WTC11 (cell line): ENCODE measurements at regions not wholly inside any gene's neighbourhood (a gene's known extent, or its start where the extent isn't known, plus 50 kb on each side); places are given as distances from the start of the nearest gene placed in this dataset.

ENCODE experiments used
- ATAC-seq: fragments of 200-7000 bp; cut with Tn5 transposase; 2 replicates; pipeline ENCODE4 v1.10.0; 2021; ENCODE audit warnings: mild to moderate bottlenecking, moderate library complexity
- CTCF ChIA-PET: fragments of 300-600 bp; sonication (Branson Sonifier 250); formaldehyde crosslinking; loops from one replicate; lab custom pipeline; 2021; ENCODE audit warnings: antibody characterized with exemption; lab: Charles Lee
- POLR2A ChIA-PET: fragments of 350-600 bp; sonication (Branson Sonifier 250); formaldehyde crosslinking; loops from one replicate; lab custom pipeline; 2021; ENCODE audit warnings: antibody characterized with exemption; lab: Charles Lee
- DNase-seq: peaks from one replicate; pipeline ENCODE4 v3.0.0; 2021; ENCODE audit warnings: low spot score
- H3K27ac Mint-ChIP-seq: 2 replicates; pipeline ENCODE4 v1.8.0; 2021; ENCODE audit warnings: mixed read lengths
- H3K27me3 Mint-ChIP-seq: 2 replicates; pipeline ENCODE4 v1.8.0; 2021; ENCODE audit warnings: low read depth, mild to moderate bottlenecking, moderate library complexity, mixed read lengths
- H3K36me3 Mint-ChIP-seq: 2 replicates; pipeline ENCODE4 v1.8.0; 2021; ENCODE audit warnings: mixed read lengths
- H3K4me1 Mint-ChIP-seq: 2 replicates; pipeline ENCODE4 v1.8.0; 2022; ENCODE audit warnings: mixed read lengths
- H3K4me3 Mint-ChIP-seq: 2 replicates; pipeline ENCODE4 v1.8.0; 2021; ENCODE audit warnings: mild to moderate bottlenecking, moderate library complexity, mixed read lengths
- H3K9me3 Mint-ChIP-seq: 2 replicates; pipeline ENCODE4 v1.8.0; 2021; ENCODE audit warnings: mixed read lengths
- ATF1 ChIP-seq: sonication (generic); formaldehyde crosslinking; IDR thresholded peaks from 2 replicates; pipeline ENCODE4 v1.8.1; 2023; ENCODE audit warnings: mild to moderate bottlenecking, moderate library complexity, missing genetic modification reagents
- ATF6 ChIP-seq: sonication (generic); formaldehyde crosslinking; IDR thresholded peaks from 2 replicates; pipeline ENCODE4 v1.8.1; 2023; ENCODE audit warnings: mild to moderate bottlenecking, missing genetic modification reagents
- CBFB ChIP-seq: sonication (generic); formaldehyde crosslinking; IDR thresholded peaks from 2 replicates; pipeline ENCODE4 v1.8.1; 2022; ENCODE audit warnings: mild to moderate bottlenecking, low read depth, missing genetic modification reagents
- PRDM15 ChIP-seq: sonication (generic); formaldehyde crosslinking; IDR thresholded peaks from 2 replicates; pipeline ENCODE4 v1.8.0; 2022; ENCODE audit warnings: missing genetic modification reagents
- SMAD4 ChIP-seq: sonication (generic); formaldehyde crosslinking; IDR thresholded peaks from 2 replicates; pipeline ENCODE4 v1.8.0; 2022; ENCODE audit warnings: mild to moderate bottlenecking, missing genetic modification reagents
- ZBTB21 ChIP-seq: sonication (generic); formaldehyde crosslinking; IDR thresholded peaks from 2 replicates; pipeline ENCODE4 v1.8.1; 2023; ENCODE audit warnings: mild to moderate bottlenecking, missing genetic modification reagents, borderline replicate concordance
- ZNF416 ChIP-seq: fragments of 250-450 bp; sonication (Bioruptor Pico); IDR thresholded peaks from 2 replicates; pipeline ENCODE4 v1.9.0; 2021; ENCODE audit warnings: mild to moderate bottlenecking, inconsistent platforms
- ZNF532 ChIP-seq: fragments of 250-450 bp; sonication (Bioruptor Pico); IDR thresholded peaks from 2 replicates; pipeline ENCODE4 v1.9.0; 2021; ENCODE audit warnings: mild to moderate bottlenecking, borderline replicate concordance
- TF ChIP-seq, protein P1 (sequence below): sonication (generic); formaldehyde crosslinking; IDR thresholded peaks from 2 replicates; pipeline ENCODE4 v1.8.0; 2022; ENCODE audit warnings: mild to moderate bottlenecking, missing genetic modification reagents
- TF ChIP-seq, protein P2 (sequence below): sonication (generic); formaldehyde crosslinking; IDR thresholded peaks from 2 replicates; pipeline ENCODE4 v1.8.0; 2023; ENCODE audit warnings: missing genetic modification reagents
- TF ChIP-seq, protein P3 (sequence below): sonication (generic); formaldehyde crosslinking; IDR thresholded peaks from 2 replicates; pipeline ENCODE4 v1.8.0; 2023; ENCODE audit warnings: missing genetic modification reagents, mild to moderate bottlenecking, borderline replicate concordance

DNA sequence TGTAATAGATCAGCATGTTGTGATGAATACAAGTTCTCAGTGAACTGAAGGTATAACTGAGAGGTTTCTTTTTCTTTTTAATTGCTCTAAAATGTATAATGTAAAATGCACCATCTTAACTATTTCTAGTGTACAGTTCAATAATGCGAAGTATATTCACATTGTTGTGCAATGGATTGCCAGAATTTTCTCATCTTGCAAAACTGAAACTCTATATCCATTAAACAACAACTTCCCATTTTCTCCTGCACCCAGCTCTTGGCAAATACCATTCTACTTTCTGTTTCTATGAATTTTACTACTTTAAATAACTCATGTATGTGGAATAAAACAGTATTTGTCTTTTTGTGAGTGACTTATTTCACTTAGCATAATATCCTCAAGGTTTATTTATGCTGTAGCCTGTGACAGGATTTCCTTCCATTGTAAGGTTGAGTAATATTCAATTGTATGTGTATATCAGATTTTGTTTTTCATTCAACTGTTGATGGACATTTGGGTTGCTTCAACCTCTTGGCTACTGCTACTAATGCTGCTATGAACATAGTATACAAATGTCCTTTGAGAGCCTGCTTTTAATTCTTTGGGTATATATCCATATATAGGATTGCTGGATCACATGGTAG is 53.5 kb upstream of the NPFFR2 start:
- ATAC-seq (no peak), DNase-seq (no peak)
- Mint-ChIP-seq H3K9me3 (no peaks in the 10 kb centered on the region), H3K36me3 (no peaks in the 10 kb centered on the region), H3K4me3 (no peak overlapping the region), H3K27ac (no peak overlapping the region), H3K4me1 (no peaks in the 10 kb centered on the region), H3K27me3 (no peaks in the 10 kb centered on the region)
- no peak for TF ChIP-seq ZNF532
- TF ChIP-seq CBFB (CRISPR knock-in tag) = no peak
- ChIA-PET POLR2A (no interaction called here), CTCF (no interaction called here)

DNA sequence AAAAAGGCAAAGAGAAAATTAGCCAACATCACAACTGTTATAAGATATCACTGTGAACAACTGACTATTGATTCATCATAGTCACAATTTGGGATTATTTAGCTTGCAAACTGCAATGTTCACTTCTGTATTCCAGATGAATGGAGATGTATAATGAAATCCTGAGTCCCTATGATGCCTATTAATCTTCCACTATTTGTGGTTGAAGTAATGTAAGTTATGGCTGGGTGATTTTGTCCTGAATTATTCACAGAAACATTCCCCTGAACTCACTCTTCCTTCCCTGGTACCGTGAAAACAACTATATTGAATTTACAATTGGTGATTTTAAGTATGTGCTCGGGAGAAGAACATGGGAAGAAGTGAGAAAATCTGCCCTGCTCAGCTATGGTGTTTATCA is 50.8 kb upstream of the NPFFR2 start:
- H3K9me3 Mint-ChIP-seq = peaks cover 10% of the 10 kb centered on the region
- no peak overlapping the region for H3K4me3 Mint-ChIP-seq
- H3K27me3 Mint-ChIP-seq = no peaks in the 10 kb centered on the region
- CTCF ChIA-PET = no interaction called here
- H3K27ac Mint-ChIP-seq = no peak overlapping the region
- H3K4me1 Mint-ChIP-seq = no peaks in the 10 kb centered on the region
- POLR2A ChIA-PET = no interaction called here
- ATAC-seq = no peak
- no peak for DNase-seq
- no peaks in the 10 kb centered on the region; the same call in 1 of the 2 replicates for H3K36me3 Mint-ChIP-seq
- TF ChIP-seq PRDM15 (CRISPR knock-in tag) (no peak), CBFB (CRISPR knock-in tag) (no peak), SMAD4 (no peak), ATF6 (CRISPR knock-in tag) (no peak), ZNF532 (no peak), ZNF416 (CRISPR knock-in tag) (no peak), ZBTB21 (no peak), ATF1 (CRISPR knock-in tag) (no peak)
- TF ChIP-seq, protein P1, sequence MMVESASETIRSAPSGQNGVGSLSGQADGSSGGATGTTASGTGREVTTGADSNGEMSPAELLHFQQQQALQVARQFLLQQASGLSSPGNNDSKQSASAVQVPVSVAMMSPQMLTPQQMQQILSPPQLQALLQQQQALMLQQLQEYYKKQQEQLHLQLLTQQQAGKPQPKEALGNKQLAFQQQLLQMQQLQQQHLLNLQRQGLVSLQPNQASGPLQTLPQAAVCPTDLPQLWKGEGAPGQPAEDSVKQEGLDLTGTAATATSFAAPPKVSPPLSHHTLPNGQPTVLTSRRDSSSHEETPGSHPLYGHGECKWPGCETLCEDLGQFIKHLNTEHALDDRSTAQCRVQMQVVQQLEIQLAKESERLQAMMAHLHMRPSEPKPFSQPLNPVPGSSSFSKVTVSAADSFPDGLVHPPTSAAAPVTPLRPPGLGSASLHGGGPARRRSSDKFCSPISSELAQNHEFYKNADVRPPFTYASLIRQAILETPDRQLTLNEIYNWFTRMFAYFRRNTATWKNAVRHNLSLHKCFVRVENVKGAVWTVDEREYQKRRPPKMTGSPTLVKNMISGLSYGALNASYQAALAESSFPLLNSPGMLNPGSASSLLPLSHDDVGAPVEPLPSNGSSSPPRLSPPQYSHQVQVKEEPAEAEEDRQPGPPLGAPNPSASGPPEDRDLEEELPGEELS = no peak
- TF ChIP-seq, protein P2, sequence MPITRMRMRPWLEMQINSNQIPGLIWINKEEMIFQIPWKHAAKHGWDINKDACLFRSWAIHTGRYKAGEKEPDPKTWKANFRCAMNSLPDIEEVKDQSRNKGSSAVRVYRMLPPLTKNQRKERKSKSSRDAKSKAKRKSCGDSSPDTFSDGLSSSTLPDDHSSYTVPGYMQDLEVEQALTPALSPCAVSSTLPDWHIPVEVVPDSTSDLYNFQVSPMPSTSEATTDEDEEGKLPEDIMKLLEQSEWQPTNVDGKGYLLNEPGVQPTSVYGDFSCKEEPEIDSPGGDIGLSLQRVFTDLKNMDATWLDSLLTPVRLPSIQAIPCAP (CRISPR knock-in tag) = no peak
- TF ChIP-seq, protein P3, sequence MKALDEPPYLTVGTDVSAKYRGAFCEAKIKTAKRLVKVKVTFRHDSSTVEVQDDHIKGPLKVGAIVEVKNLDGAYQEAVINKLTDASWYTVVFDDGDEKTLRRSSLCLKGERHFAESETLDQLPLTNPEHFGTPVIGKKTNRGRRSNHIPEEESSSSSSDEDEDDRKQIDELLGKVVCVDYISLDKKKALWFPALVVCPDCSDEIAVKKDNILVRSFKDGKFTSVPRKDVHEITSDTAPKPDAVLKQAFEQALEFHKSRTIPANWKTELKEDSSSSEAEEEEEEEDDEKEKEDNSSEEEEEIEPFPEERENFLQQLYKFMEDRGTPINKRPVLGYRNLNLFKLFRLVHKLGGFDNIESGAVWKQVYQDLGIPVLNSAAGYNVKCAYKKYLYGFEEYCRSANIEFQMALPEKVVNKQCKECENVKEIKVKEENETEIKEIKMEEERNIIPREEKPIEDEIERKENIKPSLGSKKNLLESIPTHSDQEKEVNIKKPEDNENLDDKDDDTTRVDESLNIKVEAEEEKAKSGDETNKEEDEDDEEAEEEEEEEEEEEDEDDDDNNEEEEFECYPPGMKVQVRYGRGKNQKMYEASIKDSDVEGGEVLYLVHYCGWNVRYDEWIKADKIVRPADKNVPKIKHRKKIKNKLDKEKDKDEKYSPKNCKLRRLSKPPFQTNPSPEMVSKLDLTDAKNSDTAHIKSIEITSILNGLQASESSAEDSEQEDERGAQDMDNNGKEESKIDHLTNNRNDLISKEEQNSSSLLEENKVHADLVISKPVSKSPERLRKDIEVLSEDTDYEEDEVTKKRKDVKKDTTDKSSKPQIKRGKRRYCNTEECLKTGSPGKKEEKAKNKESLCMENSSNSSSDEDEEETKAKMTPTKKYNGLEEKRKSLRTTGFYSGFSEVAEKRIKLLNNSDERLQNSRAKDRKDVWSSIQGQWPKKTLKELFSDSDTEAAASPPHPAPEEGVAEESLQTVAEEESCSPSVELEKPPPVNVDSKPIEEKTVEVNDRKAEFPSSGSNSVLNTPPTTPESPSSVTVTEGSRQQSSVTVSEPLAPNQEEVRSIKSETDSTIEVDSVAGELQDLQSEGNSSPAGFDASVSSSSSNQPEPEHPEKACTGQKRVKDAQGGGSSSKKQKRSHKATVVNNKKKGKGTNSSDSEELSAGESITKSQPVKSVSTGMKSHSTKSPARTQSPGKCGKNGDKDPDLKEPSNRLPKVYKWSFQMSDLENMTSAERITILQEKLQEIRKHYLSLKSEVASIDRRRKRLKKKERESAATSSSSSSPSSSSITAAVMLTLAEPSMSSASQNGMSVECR = no peak
